GM19468 (cell line): ENCODE measurements at regions not wholly inside any gene's neighbourhood (a gene's known extent, or its start where the extent isn't known, plus 50 kb on each side); places are given as distances from the start of the nearest gene placed in this dataset.

Source experiments
- ATAC-seq: cut with Tn5 transposase; IDR thresholded peaks from one replicate; pipeline ENCODE4 v1.9.1; 2021; ENCODE audit warnings: mild to moderate bottlenecking, moderate library complexity, moderate number of reproducible peaks; ENCODE audit not compliant: unreplicated experiment; ENCODE audit errors: extremely low read depth

- ATAC-seq, result no peak
These were observed 154.1 kb downstream of the TLE3 start for GRCh38 chr15:69943637-69944036.

GRCh38 chr15:69945729-69946128, 152.0 kb downstream of the TLE3 start:
- ATAC-seq, result no peak

- no peak for ATAC-seq
These were observed 150.8 kb downstream of the TLE3 start for GRCh38 chr15:69946870-69947269.

GRCh38 chr15:69947394-69947793, 150.3 kb downstream of the TLE3 start:
- no peak for ATAC-seq

DNA sequence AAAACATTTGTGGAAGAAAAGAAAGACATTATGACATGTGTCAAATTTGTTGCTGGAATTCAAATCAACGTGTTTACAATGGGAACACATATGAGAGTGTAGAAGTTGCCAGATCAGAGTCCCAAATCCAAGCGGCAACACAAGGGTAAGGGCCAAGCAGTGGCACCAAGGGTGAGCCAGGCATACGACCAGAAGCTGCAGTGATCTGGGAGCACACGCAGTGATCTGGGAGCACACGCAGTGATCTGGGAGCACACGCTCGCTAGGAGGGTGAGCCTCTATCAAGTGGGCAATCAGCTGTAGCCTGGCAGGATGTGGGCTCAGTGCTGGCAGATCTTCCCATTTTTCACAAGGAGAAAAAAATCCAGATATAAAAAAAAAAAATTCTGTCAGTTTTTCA, 148.2 kb downstream of the TLE3 start:
- no peak for ATAC-seq

- no peak for ATAC-seq
These were observed 146.3 kb downstream of the TLE3 start for GRCh38 chr15:69951256-69951897.

DNA sequence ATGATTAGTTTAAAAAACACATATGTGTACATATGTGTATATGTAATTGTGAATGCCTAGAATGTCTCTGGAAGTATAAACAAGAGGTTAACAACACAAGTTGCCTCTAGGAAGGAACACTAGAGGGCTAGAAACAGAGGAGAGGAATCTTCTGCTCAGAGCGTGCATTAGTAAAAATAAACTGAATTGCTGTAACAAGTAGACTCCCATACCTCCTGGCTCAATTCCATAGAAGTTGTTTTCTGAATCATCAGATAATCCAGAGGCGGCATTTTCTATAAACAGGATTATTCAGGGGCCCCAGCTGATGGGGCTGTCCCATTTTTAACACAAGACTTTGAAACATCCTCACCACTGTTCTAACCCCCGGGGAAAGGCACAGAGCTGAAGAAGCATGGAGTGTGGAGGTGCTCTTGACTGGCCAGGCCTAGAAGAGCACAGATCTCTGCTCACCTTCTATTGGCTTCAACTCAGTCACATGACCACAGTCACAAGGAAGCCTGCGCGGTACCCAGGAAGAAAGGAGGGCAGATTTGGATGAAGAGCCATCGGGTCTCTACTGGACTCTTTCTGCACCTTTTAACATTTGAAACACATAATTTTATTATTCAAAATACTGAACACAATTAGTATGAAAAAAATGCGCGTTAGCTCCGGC, 145.7 kb downstream of the TLE3 start:
- no peak for ATAC-seq

DNA sequence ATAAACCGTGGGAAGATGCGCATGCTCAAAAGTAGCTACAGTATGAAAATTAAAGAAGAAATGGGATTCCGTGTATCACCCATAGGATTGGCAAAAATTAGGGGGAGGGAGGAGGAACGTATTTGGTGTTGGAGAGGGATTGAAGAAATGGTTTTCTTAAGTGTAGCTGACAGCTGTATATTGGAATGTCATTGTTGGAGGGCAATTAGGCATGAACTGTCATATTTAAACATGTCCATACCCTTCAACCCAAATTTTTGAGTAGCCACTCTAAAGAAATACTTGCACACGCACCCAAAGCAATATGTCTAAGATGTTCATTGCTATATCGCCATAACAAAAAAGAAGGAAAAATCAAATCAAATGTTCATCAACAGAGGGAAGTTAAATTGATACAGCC, 144.7 kb downstream of the TLE3 start:
- ATAC-seq, result no peak

- no peak for ATAC-seq
These were observed 143.9 kb downstream of the TLE3 start for GRCh38 chr15:69953816-69954215.

- no peak for ATAC-seq
These were observed 143.1 kb downstream of the TLE3 start for GRCh38 chr15:69954666-69955065.

- no peak for ATAC-seq
These were observed 142.3 kb downstream of the TLE3 start for GRCh38 chr15:69955240-69955894.

- no peak for ATAC-seq
These were observed 141.3 kb downstream of the TLE3 start for GRCh38 chr15:69956417-69956816.

DNA sequence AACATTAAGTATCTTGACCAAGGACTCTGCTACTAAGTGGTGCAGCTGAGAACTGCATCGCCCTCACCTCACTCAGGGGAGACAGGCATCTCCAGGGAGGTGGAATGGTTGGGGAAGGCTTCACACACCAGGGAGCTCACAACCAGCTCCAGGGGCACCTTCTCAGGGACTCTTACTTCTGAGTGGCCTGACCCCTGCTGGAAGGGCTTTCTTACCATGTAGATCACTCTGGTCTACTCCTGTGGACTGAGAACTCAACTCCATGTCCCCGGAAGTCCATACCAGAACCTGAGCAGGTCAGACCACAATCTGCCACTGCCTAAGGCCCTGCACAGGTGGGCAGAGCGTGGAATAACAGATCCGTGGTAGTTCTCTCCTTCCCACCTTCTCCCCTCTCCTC, 140.5 kb downstream of the TLE3 start:
- no peak for ATAC-seq

DNA sequence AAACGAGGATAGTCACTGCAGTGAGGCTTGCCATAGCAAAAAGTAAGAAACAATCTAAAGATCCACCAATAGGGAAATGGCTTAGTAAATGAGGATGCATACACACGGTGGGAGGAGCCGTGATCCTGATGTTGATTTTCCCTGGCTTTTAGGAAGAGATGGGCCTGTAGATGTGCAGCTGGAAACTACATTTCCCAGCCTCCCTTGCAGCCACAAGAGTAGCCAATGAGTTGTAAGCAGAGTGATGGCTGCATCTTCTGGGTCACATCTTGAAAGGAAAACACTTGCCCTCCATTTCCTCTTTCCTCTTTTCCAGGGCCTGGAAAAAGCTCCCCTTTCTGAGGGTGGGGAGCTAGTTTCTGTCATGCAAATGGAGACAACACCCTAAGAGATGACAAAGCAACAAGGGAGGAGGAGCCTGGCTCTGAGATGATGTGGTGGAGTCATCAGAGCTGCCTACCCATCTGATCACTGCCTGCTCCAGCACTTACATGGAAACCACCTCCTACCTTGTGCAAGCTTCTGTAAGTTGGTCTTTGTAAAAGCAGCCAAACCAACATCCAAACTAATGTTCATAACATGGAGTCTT, 139.1 kb downstream of the TLE3 start:
- no peak for ATAC-seq

- ATAC-seq, result no peak
These were observed 135.2 kb downstream of the TLE3 start for GRCh38 chr15:69962561-69962960.

- ATAC-seq, result no peak
These were observed 134.3 kb downstream of the TLE3 start for GRCh38 chr15:69963385-69963784.

DNA sequence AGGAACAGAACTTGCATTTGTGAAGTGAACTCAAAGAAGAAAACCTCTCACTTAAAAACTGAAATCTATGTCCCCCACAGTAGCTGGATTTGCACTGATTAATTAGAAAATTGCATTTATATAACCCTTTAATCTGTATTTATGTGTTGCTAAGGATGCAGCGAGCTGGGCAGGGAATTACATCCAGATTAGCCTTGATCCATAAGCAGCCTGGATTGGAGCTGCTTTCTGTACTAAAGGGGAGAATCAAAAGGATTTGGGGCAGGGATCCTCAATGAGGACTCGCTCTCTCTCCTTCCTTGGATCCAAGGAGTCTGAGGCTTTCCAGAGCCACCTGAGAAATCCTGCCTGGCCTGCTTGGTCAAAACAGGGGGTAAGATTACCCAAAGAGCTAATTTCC, 125.9 kb downstream of the TLE3 start:
- ATAC-seq, result no peak

DNA sequence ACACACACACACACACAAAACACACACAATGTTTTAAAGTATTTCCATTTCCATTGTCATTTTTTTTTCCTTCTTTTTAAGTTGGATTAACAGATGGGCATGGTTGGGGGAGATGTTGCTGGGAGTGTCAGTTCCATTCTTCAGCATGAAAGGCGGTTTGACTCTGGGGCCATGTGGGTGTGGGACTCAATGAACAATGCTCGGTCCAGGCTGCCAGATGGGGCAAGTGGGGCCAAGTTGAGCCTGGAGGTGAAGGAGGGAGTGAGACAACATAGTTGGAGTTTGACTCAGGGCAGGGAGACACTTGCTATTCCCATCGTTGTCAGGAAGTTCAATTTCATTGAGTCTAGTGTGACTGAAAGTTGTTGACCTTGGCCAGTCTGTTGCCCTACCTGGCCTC, 125.3 kb downstream of the TLE3 start:
- ATAC-seq, result no peak

DNA sequence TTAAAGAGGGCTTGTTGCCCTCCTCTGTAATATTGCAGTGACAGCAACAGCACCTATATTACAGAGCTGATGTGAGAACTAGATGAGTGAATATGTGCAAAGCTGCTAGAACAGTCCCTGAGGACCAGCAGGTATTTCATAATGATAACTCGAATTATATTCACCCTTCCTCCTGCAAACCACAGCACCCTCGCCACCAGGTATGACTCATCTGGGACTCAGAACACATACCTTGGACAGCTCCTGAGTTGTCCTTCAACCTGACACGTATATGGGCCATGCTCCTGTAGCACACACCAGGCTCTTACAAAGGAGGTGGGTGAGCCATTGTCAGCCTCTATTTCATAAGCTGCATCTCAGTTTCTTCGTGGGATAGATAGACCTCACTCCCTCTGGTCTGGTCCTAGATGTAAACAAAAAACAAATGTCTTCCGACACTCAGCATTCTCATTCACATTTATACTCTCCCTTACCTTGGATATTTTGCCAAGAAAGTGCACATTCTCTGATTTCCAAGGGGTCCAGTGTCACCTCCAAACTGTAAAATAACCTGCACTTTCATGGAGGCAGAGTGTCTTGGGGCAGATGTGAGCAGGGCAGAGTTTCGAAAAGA, 124.5 kb downstream of the TLE3 start:
- no peak for ATAC-seq

DNA sequence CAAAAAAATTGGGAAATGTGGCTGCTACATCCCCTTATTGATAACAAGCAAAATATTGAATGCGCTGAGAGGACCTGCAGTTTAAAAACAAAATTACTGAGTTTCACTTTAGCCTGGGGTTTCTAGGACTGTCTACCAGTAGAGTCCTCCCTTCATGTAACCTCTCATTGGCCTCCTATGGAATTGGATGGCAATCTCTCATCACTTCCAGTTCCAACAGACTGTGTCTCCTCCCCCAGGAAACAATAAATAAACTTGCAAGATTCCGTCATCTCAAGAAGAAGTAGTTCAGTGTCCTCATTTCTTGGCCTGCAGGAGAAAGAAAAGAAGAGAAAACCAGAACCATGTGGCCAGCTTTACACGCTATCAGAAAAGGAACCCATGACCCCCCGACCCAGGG, 123.8 kb downstream of the TLE3 start:
- ATAC-seq, result no peak

- ATAC-seq, result no peak
These were observed 123.4 kb downstream of the TLE3 start for GRCh38 chr15:69974321-69974720.
